ENCODE measurements at regions not wholly inside any gene's neighbourhood (a gene's known extent, or its start where the extent isn't known, plus 50 kb on each side); places are given as distances from the start of the nearest gene placed in this dataset.
"Not testable (repeated sequence)": the region's sequence is repeated elsewhere in the genome, so short reads cannot be mapped to it uniquely, and the experiment has no call there.

DNA sequence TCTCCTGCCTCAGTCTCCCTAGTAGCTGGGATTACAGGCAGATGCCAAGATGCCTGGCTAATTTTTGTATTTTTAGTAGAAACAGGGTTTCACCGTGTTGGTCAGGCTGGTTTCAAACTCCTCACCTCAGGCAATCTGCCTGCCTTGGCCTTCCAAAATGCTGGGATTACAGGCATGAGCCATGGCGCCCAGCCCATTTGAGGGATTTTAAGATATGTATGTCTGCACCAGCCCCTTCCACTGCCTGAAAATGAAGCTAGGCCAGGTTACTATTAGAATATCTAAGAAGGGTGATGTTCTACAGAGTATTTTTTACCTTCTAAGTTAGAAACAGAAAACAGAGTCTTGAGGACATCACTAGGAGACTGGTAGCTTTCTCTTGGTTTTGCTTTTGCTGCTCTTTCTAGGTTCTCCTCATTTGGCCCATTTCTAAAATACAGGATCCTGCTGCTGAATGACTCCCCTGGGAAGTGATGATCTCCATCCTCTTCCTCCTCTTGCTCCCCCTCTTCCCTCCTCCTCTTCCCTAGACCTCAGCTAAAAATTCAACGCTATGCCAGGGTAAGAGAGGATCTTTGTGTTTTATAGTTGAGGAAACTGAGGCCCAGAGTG is 118.5 kb downstream of the MYCN start:
- no peak for DNase-seq

DNA sequence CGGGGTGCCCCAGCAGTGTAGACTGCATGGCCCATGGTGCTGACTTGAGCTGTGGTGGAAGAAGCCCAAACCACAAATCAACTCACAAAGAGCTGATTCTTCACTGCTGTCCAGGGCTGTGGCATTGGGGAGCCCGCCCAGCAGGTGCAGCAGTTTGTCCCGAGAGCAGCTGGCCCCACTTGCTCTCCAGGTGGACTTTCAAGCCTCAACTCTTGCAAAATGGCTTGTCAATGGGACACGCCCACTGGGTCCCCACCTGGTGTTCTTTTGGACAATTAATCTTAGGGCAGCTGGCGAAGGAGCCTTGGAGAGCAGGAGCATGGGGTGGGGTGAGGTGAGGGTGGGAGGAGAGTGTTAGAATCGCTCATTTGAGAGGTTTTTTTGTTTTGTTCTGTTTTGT is 117.9 kb downstream of the MYCN start:
- DNase-seq: no peak

DNA sequence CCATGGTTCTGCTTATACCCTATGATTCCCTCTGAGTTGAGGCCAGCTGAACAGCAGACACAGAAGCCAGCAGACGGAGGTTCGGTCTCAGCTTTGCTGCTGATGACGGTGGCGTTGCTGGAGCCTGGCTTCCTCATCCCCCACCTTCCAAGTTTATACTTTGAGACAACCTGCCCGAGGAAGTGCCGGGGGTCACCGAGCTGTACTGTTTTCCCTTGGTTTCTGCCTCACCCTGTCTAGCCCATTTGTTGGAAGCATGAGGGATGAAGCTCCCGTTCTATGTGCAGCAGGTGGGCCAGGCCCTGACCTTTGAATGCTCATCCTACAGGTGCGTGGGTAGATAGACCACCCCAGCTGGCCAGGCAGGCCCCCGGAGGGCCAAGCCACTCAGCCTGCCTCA is 117.3 kb downstream of the MYCN start:
- DNase-seq: no peak

DNA sequence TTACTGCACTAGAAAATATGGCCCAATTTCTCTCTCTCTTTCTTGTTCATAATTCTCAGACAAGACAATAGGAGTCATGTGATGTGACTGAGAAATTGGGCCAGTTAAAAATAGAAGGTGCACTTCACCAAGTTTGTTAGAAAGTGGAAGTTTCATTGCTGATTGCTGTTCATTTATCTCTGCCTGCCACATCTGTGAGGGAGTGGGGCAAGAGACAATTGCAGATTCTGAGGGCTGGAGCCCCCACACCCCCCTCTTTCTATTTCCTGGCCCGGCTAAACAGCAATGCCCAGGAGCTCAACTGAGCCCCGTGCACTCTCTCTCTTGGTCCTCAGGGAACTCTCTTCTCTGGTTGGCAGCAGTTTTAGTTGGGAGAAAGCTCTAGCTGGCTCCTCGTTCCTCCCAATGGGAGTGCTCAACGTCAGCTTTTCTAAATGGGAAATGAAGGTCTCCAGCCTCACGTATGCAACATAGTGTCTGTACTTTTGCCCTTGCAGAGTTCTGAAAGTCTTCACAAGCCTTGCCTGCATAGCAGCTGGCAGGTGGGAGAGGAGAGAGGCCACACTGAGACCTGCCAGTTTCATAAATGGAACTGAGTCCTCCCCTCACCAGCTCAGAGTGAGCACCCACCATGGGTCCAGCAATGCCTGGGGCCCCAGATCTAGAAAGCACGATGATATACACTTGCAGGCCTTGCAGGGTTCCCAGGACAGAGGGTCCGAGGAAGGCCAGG is 115.7 kb downstream of the MYCN start:
- DNase-seq: no peak

DNA sequence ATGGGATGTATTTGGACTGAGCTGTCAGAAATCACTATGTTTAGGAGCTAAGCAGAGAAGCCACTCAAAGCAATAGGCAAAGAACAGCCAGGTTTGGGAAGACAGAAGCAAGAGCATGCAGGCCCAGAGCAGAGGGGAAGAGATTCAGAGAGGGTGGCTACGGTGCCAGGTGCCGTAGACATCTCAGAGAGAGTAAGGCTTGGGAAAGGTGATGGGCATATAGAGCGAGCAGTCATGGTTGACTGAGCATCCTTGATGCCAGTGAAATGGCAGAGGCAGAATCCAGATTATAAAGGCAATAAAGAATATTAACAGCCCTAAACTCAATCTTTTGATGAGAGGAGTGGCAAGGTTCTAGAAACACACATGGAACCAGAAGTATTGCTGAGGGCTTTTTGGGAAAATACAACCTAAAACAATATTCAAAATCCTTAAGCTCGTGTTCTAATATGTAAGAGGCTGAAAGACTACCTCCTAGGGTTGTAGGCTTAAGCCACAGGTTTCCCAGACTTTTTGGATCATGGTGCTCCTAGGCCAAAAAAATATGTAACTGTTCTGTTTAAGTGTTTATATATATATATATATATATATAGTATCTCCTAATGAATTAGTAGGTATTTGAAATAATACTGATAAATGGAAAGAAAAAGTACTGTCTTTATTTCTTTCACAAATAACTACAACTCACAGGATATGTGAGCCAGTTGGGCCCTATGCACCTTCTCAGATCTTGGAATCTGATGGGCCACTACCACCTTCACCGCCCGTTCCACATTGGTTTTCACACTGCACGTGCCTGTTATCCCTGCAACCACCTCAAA is 113.3 kb downstream of the MYCN start:
- DNase-seq: no peak

DNA sequence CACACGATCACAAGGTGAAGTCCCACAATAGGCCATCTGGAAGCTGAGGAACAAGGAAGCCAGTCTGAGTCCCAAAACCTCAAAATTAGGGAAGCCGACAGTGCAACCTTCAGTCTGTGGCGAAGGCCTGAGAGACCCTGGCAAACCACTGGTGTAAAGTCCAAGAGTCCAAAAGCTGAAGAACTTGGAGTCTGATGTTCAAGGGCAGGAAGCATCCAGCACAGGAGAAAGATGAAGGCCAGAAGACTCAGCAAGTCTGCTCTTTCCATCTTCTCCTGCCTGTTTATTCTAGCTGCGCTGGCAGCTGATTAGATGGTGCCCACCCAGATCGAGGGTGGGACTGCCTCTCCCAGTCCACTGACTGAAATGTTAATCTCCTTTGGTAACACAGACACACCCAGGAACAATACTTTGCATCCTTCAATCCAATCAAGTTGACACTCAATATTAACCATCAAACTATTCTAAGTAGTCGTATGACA is 112.3 kb downstream of the MYCN start:
- not testable (repeated sequence) for DNase-seq

DNA sequence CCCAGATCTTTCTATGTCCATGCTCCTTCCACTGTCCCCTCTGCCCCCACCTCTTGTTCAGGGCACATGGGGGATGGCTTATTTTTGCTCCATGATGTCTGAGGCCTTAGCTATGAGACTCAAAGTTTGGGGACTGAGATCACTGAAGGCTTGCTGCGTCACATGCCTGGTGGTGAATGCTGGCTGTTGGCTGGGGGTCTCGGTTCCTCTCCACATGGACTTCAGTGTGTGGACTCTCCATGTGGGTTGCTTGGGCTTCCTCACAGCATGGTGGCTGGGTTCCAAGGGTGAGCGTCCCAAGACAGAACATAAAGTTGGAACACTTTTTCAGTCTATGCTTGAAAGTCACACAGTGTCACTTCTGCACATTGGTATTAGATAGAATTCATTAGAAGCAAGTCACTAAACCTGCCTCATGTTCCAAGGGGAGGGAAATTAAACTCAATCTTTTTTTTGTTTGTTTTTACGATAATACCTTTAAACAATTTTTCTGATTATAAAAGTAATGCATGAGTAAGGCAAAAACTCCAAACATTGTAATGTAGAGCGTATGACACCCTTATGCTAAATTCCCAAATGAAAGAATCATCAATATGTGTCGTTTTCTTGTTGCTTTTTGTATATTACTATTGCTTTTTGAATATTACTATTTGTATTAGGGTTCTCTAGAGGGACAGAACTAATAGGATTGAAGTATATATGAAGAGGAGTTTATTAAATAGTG is 111.7 kb downstream of the MYCN start:
- DNase-seq: no peak

DNA sequence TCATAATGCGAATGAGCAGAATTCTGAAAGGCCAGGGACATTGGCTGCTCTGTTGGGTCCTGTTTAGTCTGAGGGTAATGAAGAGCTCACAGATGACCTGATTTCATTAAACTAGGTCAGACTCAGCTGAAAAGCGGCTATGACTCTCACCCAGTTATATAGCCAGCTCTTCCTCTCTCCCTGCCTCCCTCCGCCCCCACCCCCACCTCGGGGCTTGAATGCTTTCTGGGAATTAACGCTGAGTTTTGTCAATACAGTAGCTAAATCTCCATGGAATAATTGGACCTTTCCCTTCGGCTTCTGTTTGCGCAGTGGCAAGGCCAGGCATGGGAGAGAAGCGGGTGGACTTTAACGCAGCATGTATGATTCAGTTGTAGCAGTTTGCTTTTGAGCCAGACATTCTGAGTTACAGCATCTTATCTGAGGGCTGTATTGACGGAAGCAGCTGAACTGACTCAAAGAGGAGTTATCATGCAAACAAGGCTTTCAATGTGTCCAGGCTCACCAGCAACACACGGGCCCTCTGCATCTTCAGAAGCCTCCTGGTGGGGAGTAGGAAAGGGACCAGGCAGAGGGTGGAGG is 110.6 kb downstream of the MYCN start:
- DNase-seq: no peak

DNA sequence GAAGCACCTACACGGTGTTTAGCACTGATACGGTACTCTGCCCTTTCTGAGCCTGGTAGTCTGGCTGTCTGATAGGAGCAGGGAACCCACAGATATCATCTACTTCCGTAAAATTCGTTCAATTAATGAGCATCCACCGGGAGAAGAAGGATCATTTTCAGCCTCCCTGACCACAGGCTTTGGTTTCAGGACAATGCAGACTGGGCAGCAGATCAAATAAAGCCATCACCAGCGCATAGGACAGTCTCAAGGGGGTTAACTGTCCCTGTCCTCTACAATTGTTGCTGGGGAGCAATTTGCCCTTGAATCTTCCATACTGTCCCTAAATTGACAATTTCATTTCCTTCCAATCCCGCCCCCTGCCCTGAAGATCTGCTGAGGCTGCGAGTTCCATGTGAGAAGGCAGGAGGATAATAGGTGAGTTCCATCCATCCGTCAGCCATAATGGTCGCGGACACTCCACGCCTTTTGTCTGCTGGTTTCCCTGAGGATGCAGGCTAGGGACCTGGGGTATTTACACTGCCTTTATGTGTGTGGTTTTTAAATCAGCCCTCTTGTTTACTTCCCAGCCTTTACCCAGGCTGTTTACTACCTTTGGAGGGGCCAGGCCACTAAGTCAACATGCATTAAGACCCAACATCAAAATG is 110.0 kb downstream of the MYCN start:
- DNase-seq: no peak

DNA sequence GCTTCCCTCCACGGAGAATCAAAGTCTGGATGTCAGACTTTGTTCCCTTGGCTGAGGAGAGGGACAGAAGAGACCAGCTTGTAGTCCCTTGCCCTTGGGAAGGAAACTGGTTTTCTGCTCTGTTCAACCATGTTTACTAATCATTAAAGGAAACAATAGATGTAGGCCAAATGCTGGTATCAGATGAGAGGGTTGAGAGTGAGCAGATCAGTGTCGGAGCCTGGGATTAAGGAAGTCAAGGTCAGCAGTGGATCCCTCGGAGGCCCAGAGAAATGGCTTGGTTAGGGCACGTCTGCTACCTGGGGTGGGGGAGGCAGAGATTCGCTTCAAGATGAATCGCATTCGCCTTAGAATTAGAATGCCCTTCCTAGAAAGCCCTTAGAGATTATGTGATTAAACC is 109.1 kb downstream of the MYCN start:
- no peak for DNase-seq

DNA sequence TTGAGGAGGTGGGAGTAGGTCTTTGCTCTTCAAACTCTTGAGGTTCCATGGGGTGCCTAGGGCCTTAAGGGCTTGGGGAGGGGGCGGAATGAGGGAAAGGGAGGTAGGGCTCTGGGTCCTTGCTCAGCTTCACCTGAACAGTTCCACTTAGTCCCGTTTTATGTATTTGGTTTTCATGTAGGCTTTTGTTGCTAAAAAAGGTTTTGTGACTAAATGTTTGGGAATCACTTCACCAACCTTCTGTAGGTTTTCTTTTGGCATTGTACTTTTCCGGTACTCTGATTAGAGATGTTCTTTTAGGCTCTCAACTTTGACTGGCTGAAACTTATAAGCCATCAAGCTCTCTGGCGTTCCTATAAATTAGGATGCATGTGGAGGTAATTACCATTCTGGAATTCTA is 108.1 kb downstream of the MYCN start:
- DNase-seq: no peak

DNA sequence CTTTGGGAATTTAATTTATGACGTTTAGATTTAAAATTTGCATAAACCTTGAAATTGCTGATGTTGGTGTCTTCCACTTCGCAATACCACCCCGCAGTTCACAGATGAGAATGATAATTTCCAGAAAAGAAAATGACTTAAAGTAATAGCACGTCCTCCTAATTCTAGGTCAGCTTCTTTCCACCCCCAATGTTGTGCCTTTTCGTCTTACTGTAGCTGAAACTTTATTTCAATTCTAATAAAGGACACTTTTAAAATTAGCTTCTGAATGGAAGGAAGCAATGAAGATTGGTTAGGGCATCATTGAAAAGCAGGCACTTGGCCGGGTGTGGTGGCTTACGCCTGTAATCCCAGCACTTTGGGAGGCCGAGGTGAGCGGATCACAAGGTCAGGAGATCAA is 107.4 kb downstream of the MYCN start:
- DNase-seq: no peak

DNA sequence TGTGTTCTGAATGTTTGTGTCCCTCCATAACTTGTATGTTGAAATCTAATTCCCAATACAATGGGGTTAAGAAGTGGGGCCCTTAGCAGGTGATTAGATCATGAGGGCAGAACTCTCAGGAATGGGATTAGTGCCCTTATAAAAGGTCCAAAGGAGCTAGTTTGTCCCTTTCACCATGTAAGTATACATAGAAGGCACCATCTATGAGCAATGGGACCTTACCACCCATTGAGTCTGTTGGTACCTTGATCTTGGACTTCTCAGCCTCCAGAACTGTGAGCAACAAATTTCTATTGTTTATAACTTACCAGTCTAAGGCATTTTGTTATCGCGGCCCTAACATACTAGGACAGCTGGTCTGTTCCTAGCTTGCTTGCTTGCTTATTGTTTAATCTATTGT is 106.3 kb downstream of the MYCN start:
- no peak for DNase-seq

DNA sequence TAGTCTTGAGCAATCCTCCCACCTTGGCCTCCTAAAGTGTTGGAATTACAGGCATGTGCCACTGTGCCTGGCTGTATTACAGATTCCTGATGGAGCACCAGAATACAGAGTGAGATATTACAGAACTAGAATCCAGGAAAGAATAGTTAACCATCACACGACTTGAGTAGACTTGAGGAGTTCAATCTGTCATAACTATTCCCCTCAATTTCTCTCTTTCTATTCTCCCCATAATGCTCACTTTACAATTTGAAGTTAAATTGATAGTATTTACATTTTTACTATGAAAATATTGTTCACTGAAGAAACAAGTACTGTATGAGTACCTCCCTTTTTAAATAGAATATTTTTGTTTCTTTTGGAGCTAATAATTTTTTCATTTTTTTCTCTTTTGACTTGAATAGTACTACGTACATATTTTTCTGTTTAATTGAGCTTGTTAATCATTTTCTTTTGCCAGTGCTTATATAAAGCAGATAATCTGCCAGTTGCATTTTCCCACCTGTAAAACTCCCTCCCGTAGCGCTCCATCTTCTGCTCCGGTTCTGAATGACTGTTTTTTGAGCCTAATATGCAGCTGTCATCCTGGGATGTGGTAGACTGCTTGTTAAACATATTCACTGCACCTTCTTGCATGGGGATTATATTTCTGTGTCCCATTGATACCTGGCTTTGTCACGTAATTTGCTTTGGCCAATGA is 105.5 kb downstream of the MYCN start:
- no peak for DNase-seq

DNA sequence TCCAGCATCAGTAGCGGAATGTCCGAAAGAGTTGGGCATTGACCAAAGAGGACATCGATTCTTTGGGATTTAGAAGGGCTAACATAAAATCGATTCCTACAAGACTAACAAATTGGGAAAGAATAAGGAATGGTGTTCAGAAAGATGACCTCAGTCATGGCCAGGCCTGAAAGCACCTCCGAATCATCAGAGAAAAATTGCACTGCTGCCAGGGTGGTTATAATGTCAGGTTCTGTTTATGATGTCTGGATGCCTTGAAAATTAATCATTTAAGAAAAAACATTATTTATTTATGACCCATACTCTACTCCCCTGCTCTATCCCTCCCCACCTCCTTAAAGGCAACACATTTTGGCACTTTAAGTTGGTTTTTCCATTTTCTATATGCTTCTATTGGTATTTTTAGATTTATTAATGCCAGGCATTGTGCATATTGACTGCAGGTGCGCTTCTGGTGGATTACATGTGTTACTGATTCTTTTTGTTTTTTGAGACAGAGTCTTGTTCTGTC is 104.7 kb downstream of the MYCN start:
- no peak for DNase-seq

DNA sequence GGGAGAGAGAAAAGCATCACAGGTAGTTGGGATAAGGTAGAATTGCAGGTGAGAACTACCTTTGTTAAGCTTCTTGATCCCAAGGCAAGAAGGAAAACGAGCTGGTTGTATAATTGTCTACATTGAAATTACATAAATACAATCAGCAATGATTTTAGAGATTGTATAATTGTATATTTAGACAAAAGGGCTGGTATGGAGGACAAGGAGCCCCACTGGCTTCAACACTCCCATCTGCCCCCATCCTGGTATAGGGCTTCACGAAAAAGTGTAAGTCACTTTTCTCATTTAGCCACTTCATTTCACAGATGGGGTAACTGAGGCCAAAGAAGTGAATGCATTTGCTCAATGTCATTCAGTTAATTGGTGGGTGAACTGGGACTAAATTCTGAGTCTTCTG is 103.3 kb downstream of the MYCN start:
- no peak for DNase-seq

DNA sequence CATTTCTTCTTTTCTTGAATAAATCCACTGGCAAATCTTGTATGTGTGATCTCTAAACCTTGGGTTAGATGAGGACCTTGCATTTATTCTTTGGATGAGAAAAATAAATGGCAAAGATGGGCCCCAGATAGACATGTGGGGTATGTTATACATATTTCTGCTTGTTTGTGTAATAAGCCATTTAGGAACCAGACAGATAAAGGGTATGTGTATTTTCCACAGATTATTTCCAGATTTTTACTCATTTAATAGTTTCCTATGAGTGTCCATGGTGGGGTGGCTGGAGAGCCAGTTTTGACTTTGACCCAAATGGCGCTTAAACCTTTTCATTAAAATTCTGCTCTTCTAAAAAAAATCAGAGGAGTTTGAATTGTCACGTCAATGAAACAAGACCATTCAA is 102.8 kb downstream of the MYCN start:
- DNase-seq: no peak

DNA sequence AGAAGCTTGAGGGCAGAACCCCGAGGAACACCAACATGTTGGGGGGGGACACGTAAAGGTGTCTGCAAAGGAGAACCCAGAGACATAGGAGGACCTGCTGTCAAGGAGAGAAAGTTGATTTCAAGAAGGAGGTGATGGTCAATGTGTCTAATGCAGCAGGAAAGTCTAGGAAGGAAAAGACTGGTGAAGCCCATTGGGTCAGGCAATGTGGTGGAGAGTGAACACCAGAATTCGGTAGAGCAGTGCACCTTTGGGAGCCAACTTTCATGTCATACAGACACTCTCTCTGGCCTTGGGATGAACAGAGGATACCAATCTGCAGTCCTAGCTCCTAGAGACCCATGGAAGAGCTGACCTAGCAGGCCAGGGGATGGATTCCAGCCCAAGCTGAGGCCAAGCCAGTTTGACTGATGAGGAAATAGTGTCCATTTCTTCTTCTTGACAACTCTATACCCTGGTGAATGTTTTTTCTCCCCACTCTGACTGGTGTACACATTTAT is 101.9 kb downstream of the MYCN start:
- no peak for DNase-seq

DNA sequence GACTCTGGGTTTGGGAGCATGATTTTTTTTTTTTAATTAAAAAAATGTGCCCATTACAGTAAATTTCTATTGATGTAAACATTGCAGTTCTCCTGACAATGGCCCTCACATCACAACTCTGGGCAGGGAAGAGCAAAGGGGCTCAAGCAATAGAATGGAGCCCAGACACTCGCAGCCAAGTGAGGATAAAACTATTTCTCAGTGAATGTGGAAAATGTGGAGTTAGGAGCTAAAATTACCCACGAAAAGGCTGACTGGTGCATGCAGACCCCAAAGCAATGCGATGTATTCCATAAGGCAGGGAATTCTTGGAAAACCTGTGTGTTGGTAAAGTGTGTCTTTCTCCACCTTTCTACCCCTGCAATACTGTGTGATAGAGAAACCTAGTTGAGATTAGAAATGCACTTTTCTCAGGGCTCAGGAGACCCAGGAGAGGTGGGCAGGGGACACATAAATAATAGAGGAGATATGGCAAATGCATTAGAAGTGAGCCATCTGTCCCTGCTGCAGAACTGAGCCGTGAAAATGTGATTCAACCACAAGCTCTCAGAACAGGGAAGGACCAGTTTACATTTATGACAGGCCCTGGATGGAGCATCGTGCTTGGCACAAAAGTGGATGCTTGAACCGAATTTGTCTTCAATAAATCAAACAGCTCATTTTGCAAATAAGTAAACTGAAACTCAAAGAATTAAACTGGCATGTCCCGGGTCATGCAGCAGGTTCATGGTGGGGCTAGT is 100.1 kb downstream of the MYCN start:
- no peak for DNase-seq

DNA sequence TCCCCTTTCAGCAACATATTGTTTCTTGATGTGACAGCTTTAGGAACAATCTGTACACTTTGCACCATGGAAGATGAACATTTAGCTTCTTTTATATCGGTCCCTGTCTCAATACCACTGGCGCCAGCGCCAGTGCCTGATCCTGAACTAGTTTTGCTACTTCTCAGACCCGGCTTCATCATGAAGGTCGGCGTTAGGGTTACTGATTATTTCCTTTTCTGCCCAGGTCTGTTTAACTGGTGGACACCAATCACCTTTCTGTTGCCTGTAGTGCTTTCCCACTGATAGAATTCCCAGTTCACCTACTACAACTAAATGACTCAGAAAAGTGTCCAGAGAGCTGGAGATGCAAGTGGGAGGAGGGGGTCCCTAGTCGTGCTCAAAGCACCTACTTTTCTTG is 99.5 kb downstream of the MYCN start:
- DNase-seq: no peak

All from effector CD4-positive, alpha-beta T cell (primary cell).